Peyer's patch (tissue), 4 donors: ENCODE measurements at regions not wholly inside any gene's neighbourhood (a gene's known extent, or its start where the extent isn't known, plus 50 kb on each side); places are given as distances from the start of the nearest gene placed in this dataset.
"Not testable (repeated sequence)": the region's sequence is repeated elsewhere in the genome, so short reads cannot be mapped to it uniquely, and the experiment has no call there.

Experiments used
- CTCF ChIP-seq, 6 experiments: fragments of 450-650 bp in 4 of 6; fragments of 200-600 bp in 2 of 6; sonication (generic) in 1 of 6; IDR thresholded peaks; one replicate each; pipeline ENCODE4 v1.5.1; 2017 to 2019; ENCODE audit warnings: antibody characterized with exemption in 6 of 6, mild to moderate bottlenecking in 3 of 6, moderate library complexity in 1 of 6
- POLR2A ChIP-seq, 2 donors: fragments of 450-650 bp; IDR thresholded peaks; one replicate each; pipeline ENCODE4 v1.5.1; 2017; ENCODE audit warnings: antibody characterized with exemption in 2 of 2, mild to moderate bottlenecking in 2 of 2, moderate library complexity in 2 of 2

- TF ChIP-seq CTCF, POLR2A (IDR thresholded peaks at IDR 0.05): not testable (repeated sequence)
Measured at GRCh38 chr15:24435075-24435820, 240.3 kb upstream of the NPAP1 start.
